Panc1 (cell line): ENCODE measurements at regions not wholly inside any gene's neighbourhood (a gene's known extent, or its start where the extent isn't known, plus 50 kb on each side); places are given as distances from the start of the nearest gene placed in this dataset.

ENCODE experiments used
- CTCF ChIP-seq: fragments of 450-650 bp; IDR thresholded peaks from 2 replicates; pipeline ENCODE4 v1.5.1; 2017; ENCODE audit warnings: mild to moderate bottlenecking
- POLR2AphosphoS5 ChIP-seq: IDR thresholded peaks from 2 replicates; pipeline ENCODE4 v1.6.1; 2012; ENCODE audit warnings: mild to moderate bottlenecking, low read depth, low read length, moderate library complexity
- REST ChIP-seq, 2 experiments: IDR thresholded peaks; 2 replicates each; pipeline ENCODE4 v1.6.1; 2011 to 2012; ENCODE audit warnings: low read depth in 2 of 2, control low read depth in 1 of 2, low read length in 1 of 2, mild to moderate bottlenecking in 1 of 2, moderate library complexity in 1 of 2; ENCODE audit not compliant: insufficient read depth in 1 of 2

GRCh38 chr20:55216525-55217242 lies 741.3 kb downstream of the DOK5 start:
- TF ChIP-seq CTCF: no peak
- no peak for TF ChIP-seq POLR2AphosphoS5
- TF ChIP-seq REST (IDR thresholded peaks at IDR 0.05; ENCODE audit: insufficient read depth in 1 of 2, low read depth in 2 of 2, low read length in 1 of 2): no peak
